HG02642 (cell line): ENCODE measurements at regions not wholly inside any gene's neighbourhood (a gene's known extent, or its start where the extent isn't known, plus 50 kb on each side); places are given as distances from the start of the nearest gene placed in this dataset.
"Not testable (repeated sequence)": the region's sequence is repeated elsewhere in the genome, so short reads cannot be mapped to it uniquely, and the experiment has no call there.

ENCODE experiments used
- ATAC-seq: cut with Tn5 transposase; IDR thresholded peaks from one replicate; pipeline ENCODE4 v1.9.1; 2021; ENCODE audit warnings: mild to moderate bottlenecking; ENCODE audit not compliant: unreplicated experiment, poor library complexity

GRCh38 chr6:115817161-115817560 lies 243.5 kb downstream of the FRK start:
- ATAC-seq, result no peak

DNA sequence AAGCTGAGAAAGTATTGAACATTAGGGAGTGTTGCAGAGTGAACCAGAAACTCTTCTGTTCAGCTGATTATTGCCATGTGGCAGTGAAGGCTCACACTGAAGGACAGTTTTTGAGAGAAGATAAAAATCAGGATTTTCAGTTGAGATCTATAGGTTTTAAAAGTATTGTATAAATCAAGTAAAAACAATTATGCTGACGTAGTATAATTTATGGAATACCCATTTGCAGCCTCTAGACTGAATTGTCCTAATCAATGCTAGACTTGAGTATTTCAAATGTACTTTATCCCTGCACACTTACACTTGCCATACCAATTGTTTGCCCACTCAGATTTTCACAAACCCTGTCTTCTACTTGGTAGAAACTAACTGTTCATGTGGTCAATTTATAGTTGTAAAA lies 245.8 kb downstream of the FRK start:
- no peak for ATAC-seq

DNA sequence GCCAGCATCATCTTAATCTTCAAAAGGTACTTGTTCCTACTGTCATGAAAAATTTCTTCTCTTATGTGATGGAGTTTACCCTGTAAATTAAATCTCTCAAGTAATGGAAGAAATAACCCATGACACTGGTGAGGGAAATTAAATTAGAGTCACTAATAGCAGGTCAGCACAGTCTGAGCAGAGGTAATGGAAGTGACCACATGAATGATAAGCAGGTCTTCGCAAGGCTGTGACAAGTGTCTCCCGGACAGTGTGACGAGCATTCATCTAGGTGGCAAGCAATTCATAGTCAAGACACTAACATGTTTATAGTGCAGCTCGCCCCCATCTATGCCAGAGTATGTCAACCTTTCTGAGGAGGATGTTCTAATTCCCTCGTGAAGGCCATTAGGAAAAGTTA lies 249.2 kb downstream of the FRK start:
- ATAC-seq, result no peak

- ATAC-seq, result no peak
These were observed 262.5 kb downstream of the FRK start for GRCh38 chr6:115798229-115798628.

DNA sequence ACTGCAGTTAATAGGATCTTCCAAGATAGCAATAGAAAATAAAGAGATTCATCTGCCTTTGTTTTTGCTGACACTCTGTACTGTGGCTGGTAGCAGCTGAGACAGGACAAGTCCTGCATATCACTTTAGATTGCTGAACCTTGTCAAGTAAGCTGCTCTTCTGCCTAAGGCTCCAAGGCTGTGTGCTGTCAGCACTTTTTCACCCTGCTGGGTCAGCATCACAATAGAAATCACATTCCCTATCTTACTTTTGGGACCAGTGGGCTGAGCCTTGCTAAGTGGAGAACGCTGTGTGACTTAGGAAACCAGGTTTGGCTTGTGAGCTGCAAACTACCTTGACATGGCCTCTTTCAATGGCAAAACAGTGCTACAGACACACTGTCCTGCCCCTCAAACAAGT lies 263.9 kb downstream of the FRK start:
- ATAC-seq, result no peak

GRCh38 chr6:115796061-115796460 lies 264.6 kb downstream of the FRK start:
- no peak for ATAC-seq

DNA sequence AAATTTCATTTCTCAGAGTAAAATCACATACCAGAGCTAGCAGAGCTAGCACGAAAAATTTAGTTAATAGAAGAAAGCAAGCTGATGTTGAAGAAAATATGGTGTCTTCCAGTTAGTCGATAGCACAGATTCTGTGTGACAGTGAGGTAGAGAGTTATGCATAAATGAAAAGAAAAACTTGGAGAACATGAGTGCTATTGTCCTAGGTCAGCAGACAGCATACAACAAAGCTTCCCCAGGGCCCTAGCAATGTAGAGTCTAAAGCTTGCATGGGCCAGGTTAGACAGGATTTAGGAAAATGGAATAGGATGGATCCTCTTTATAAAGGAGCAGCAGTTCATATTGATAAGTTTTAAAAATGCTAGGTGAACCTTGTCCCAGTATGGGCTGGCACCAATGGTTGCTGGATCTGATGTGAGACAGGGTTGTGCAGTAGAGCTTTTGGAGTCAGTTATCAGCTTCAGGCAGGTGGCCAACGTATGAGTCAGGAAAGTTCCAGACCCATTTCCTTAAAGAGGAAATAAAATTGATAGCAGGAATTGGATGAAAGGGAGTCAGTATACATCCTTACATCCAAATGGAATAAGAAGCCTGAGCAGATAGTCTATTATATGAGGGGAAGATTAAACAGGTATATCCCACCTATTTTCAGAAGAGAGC lies 277.2 kb downstream of the FRK start:
- no peak for ATAC-seq

- no peak for ATAC-seq
These were observed 278.1 kb downstream of the FRK start for GRCh38 chr6:115782612-115783011.

- ATAC-seq, result no peak
These were observed 286.9 kb downstream of the FRK start for GRCh38 chr6:115773741-115774140.

DNA sequence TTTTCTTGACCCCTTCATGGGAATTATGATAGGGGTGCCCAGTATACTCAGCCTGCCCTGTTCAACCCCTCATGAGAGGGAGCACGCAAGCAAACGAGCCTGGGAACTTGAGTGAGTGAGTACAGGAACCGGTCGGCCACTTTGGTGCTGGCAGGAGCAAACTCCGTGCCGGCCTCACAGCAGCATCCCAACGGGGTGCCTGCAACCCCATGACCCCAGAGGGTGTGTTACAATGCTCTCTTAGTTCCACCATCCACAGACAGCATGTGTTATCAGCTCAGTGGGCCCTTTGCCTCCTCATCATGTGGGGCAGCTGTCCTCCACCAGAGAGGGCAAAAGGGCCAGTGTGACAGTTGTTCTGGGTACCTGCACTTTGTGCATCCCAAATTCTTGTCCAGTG lies 289.8 kb downstream of the FRK start:
- no peak for ATAC-seq

GRCh38 chr6:115768500-115768899 lies 292.2 kb downstream of the FRK start:
- ATAC-seq, result no peak

DNA sequence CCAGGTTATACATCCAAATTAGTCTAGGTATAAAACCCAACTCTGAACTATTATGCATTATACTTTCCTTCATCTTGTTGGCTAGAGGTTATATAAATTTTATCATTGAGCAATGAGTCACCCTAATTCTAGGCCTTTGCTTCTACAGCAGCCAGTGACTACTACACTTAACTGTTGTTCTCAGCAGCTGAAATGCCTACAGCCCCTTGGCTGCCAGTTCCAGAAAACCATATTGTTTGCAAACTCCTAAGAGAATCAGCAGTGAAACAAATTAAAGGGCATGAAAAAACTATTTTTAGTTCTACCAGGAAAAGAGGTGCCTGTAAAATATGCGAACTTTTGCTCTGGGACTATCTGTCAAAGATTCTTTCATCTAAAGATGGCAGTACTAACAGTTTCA lies 292.8 kb downstream of the FRK start:
- ATAC-seq, result no peak

GRCh38 chr6:115766745-115767462 lies 293.8 kb downstream of the FRK start:
- ATAC-seq, result no peak

DNA sequence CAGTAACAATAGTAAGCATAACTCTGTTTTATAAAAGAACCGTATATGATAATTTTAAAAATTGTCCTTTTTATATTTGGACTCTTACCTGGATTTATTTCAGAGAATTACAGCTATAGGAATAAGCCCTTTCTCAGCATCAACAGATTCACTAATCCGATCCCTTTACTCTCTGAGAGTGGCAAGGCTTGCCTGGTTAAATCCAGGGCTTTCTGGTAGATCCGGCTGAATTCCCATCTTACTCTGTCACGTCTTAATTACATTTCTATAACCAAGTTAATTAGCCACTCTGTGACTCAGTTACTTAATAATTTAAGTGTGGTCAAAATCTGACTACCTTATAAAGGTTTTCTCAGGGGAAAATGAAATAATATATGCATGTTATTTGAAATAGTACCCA lies 294.7 kb downstream of the FRK start:
- ATAC-seq, result no peak

DNA sequence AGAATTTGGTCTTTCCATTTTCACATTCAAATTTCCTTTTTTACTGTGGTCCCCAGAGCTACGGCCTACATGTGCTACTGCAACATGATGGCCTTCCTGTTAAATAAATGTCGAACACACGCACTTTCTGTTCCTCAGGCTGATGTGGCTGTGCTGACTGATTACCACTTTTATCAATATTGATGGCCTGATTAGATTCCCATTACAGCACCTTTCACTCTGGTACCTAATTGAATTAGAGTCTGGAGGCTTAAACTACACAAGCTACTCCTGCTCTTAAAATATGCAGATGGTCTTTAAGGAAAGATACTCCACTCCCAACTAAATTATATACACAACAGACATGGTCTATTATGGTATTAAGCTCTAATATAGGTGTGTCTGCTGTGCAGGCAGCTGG lies 301.6 kb downstream of the FRK start:
- no peak for ATAC-seq

GRCh38 chr6:115753446-115753845 lies 307.2 kb downstream of the FRK start:
- no peak for ATAC-seq

DNA sequence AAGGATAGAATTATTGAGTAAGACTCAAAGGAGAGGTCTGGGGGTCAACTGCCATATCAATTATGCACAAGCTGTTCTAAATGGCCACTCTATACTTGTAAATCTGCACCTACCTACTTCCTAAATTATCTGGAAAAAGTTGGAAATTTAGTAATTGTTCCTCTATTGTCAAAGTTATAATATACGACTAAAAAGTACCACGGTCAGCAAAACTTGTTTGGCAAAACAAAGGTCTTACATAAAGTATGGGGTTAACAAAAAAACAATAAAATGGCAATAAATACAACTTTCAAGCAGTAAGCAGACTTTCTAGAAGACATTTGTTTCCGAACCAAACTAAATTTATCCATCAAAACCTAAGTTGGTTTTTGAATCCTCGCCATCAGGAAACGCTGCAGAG lies 309.7 kb downstream of the FRK start:
- ATAC-seq, result no peak

GRCh38 chr6:115750292-115750691 lies 310.4 kb downstream of the FRK start:
- ATAC-seq, result no peak

GRCh38 chr6:115747719-115748118 lies 313.0 kb downstream of the FRK start:
- no peak for ATAC-seq

DNA sequence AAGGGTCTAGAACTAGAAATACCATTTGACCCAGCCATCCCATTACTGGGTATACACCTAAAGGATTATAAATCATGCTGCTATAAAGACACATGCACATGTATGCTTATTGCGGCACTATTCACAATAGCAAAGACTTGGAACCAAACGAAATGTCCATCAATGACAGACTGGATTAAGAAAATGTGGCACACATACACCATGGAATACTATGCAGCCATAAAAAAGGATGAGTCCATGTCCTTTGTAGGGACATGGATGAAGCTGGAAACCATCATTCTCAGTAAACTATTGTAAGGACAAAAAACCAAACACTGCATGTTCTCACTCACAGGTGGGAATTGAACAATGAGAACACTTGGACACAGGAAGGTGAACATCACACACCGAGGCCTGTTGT lies 314.1 kb downstream of the FRK start:
- not testable (repeated sequence) for ATAC-seq

- no peak for ATAC-seq
These were observed 319.8 kb downstream of the FRK start for GRCh38 chr6:115740907-115741306.

- ATAC-seq, result no peak
These were observed 325.1 kb downstream of the FRK start for GRCh38 chr6:115735610-115736009.
